MCF 10A (cell line): ENCODE measurements at regions not wholly inside any gene's neighbourhood (a gene's known extent, or its start where the extent isn't known, plus 50 kb on each side); places are given as distances from the start of the nearest gene placed in this dataset.

Experiments used
- BruUV-seq: library from RNA; stranded (reverse); fragments of 400-500 nt; replicated peaks from 2 replicates; lab custom pipeline; 2021; lab: Mats Ljungman, UMichigan
- CTCF ChIA-PET: fragments of 300-600 bp; sonication (Branson Sonifier 250); formaldehyde crosslinking; extraction: SDS; loops from one replicate; lab custom pipeline; 2021; ENCODE audit warnings: antibody characterized with exemption, inconsistent platforms; lab: Yijun Ruan, JAX
- POLR2A ChIA-PET: fragments of 300-600, 350-650 bp; sonication (Branson Sonifier 250); formaldehyde crosslinking; extraction: SDS; loops from one replicate; lab custom pipeline; 2020; ENCODE audit warnings: antibody characterized with exemption, inconsistent platforms; lab: Yijun Ruan, JAX
- DNase-seq: peaks from one replicate; pipeline ENCODE4 v3.0.0-alpha.2; 2018; ENCODE audit not compliant: unreplicated experiment
- H3K27ac Mint-ChIP-seq: one replicate; pipeline ENCODE4 v1.8.0; 2022; ENCODE audit warnings: mild to moderate bottlenecking, low read depth, mixed read lengths; ENCODE audit not compliant: unreplicated experiment
- H3K27me3 Mint-ChIP-seq: one replicate; pipeline ENCODE4 v1.8.0; 2022; ENCODE audit warnings: mixed read lengths; ENCODE audit not compliant: insufficient read depth, unreplicated experiment
- H3K36me3 Mint-ChIP-seq: one replicate; pipeline ENCODE4 v1.8.0; 2022; ENCODE audit warnings: mild to moderate bottlenecking, moderate library complexity, mixed read lengths; ENCODE audit not compliant: insufficient read depth, unreplicated experiment
- H3K4me1 Mint-ChIP-seq: one replicate; pipeline ENCODE4 v1.8.0; 2022; ENCODE audit warnings: mixed read lengths; ENCODE audit not compliant: insufficient read depth, unreplicated experiment
- H3K4me3 Mint-ChIP-seq: one replicate; pipeline ENCODE4 v1.8.0; 2022; ENCODE audit warnings: mild to moderate bottlenecking, moderate library complexity, mixed read lengths; ENCODE audit not compliant: unreplicated experiment
- H3K9me3 Mint-ChIP-seq: one replicate; pipeline ENCODE4 v1.8.0; 2022; ENCODE audit warnings: mixed read lengths; ENCODE audit not compliant: unreplicated experiment
- CTCF ChIP-seq: fragments of 200-600 bp; IDR thresholded peaks from one replicate; pipeline ENCODE4 v1.8.0; 2022; ENCODE audit warnings: antibody characterized with exemption, mild to moderate bottlenecking; ENCODE audit not compliant: unreplicated experiment
- intact Hi-C: fragments of 100-400 bp; cut with micrococcal nuclease; formaldehyde crosslinking; loops from 2 replicates; pipeline ENCODE4 v1.14.1; 2022

- Mint-ChIP-seq H3K4me3 (no peak overlapping the region), H3K4me1 (no peaks in the 10 kb centered on the region), H3K9me3 (no peaks in the 10 kb centered on the region), H3K36me3 (no peaks in the 10 kb centered on the region), H3K27me3 (no peaks in the 10 kb centered on the region), H3K27ac (no peak overlapping the region)
- BruUV-seq = no TSS peak
- POLR2A ChIA-PET = no interaction called here
- intact Hi-C loops = no loop called here
- TF ChIP-seq CTCF = no peak
- CTCF ChIA-PET = interaction anchor here (0.9 to 1.4 kb wide), 2 partner anchors 9 to 11 kb away, joined by 3 to 12 read pairs; no protein-coding TSS in a partner anchor
- DNase-seq = no peak
Measured at GRCh38 chr9:115533511-115533910, 415.6 kb upstream of the TNC start.

- Mint-ChIP-seq H3K36me3 (no peaks in the 10 kb centered on the region), H3K9me3 (no peaks in the 10 kb centered on the region), H3K27ac (no peak overlapping the region), H3K4me1 (no peaks in the 10 kb centered on the region), H3K4me3 (no peak overlapping the region), H3K27me3 (no peaks in the 10 kb centered on the region)
- DNase-seq = peak; percentile 28
- ChIA-PET POLR2A (interaction anchor here (0.6 to 0.8 kb wide), 3 partner anchors 14 to 76 kb away, joined by 3 to 4 read pairs (median 4); no protein-coding TSS in a partner anchor), CTCF (interaction anchor here (0.7 kb wide), 1 partner anchor 28 kb away, joined by 3 read pairs; no protein-coding TSS in a partner anchor)
- intact Hi-C loops = no loop called here
- no TSS peak for BruUV-seq
- no peak for TF ChIP-seq CTCF
Measured at GRCh38 chr9:115540091-115540490, 422.1 kb upstream of the TNC start.

GRCh38 chr9:115543511-115543910, 425.6 kb upstream of the TNC start:
- no peak for TF ChIP-seq CTCF
- no peaks in the 10 kb centered on the region for H3K4me1 Mint-ChIP-seq
- no peaks in the 10 kb centered on the region for H3K9me3 Mint-ChIP-seq
- no peak overlapping the region for H3K27ac Mint-ChIP-seq
- no peaks in the 10 kb centered on the region for H3K36me3 Mint-ChIP-seq
- BruUV-seq = no TSS peak
- ChIA-PET POLR2A (no interaction called here), CTCF (interaction anchor here (0.8 kb wide), 1 partner anchor 14 kb away, joined by 3 read pairs; no protein-coding TSS in a partner anchor)
- intact Hi-C loops = no loop called here
- no peaks in the 10 kb centered on the region for H3K27me3 Mint-ChIP-seq
- no peak overlapping the region for H3K4me3 Mint-ChIP-seq
- no peak for DNase-seq

GRCh38 chr9:115548609-115549260, 430.8 kb upstream of the TNC start:
- Mint-ChIP-seq H3K4me1 (no peaks in the 10 kb centered on the region), H3K4me3 (no peak overlapping the region)
- DNase-seq = peak; percentile 2

More at GRCh38 chr9:115548609-115549260, 430.8 kb upstream of the TNC start:
- H3K36me3 Mint-ChIP-seq = no peaks in the 10 kb centered on the region
- intact Hi-C loops = no loop called here
- TF ChIP-seq CTCF = no peak
- H3K27me3 Mint-ChIP-seq = no peaks in the 10 kb centered on the region
- CTCF ChIA-PET = interaction anchor here (1.0 kb wide), 1 partner anchor 12 kb away, joined by 4 read pairs; no protein-coding TSS in a partner anchor
- H3K9me3 Mint-ChIP-seq = no peaks in the 10 kb centered on the region
- BruUV-seq = no TSS peak
- no peak overlapping the region for H3K27ac Mint-ChIP-seq
- POLR2A ChIA-PET = no interaction called here
